ENCODE measurements at regions not wholly inside any gene's neighbourhood (a gene's known extent, or its start where the extent isn't known, plus 50 kb on each side); places are given as distances from the start of the nearest gene placed in this dataset.

- Mint-ChIP-seq H3K27ac (ENCODE audit: unreplicated experiment) (no peak overlapping the region), H3K36me3 (ENCODE audit: unreplicated experiment) (peaks cover 11% of the 10 kb centered on the region), H3K4me1 (ENCODE audit: unreplicated experiment) (no peaks in the 10 kb centered on the region), H3K4me3 (ENCODE audit: unreplicated experiment) (no peak overlapping the region), H3K9me3 (ENCODE audit: unreplicated experiment) (peaks cover 36% of the 10 kb centered on the region), H3K27me3 (ENCODE audit: unreplicated experiment) (no peaks in the 10 kb centered on the region)
- no peak for DNase-seq (ENCODE audit: extremely low spot score, unreplicated experiment)
- TF ChIP-seq CTCF (IDR thresholded peaks at IDR 0.05) = no peak
Measured at GRCh38 chr6:2296781-2297180, 51.4 kb upstream of the GMDS start.

Data from osteocyte (in vitro differentiated cells).